ENCODE measurements at regions not wholly inside any gene's neighbourhood (a gene's known extent, or its start where the extent isn't known, plus 50 kb on each side); places are given as distances from the start of the nearest gene placed in this dataset.

GRCh38 chr2:137729305-137729704 lies 235.0 kb upstream of the HNMT start:
- DNase-seq = no peak

DNA sequence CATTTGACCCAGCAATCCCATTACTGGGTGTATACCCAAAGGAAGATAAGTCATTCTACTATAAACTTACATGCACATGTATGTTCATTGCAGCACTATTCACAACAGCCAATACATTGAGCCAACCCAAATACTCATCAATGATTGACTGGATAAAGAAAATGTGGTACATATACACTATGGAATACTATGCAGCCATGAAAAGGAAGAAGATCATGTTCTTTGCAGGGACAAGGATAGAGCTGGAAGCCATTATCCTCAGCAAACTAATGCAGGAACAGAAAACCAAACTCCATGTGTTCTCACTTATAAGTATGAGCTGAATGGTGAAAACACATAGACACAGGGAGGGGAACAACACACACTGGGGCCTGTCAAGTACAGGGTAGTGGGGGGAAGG lies 226.7 kb upstream of the HNMT start:
- DNase-seq = no peak

DNA sequence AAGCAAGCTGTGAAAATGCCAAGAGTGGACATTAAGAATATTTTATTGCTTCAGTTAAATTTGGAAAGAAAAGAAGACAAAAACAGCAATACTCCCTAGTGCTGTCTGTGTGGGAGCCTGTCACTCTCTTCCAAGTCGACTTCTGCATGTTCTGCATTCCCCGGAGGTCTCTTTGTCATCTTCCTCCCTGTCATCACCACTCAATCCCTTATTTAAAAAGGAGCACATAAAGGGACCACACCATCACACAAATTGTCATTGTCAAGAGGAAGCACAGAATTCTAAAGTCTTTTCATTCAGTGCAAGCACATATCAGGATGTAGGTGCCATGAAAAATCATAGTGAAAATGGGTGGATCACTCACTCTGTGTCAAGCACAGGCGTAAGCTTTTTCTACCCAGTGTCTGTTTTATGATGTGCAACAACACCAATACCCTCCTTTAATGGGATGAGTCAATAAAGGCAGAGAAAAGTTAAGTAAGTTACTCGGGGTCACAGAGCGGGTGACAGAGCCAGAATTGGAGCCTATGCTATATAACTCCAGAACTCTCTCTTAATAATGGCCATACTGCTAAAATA lies 222.4 kb upstream of the HNMT start:
- no peak for DNase-seq

GRCh38 chr2:137747509-137747908 lies 216.8 kb upstream of the HNMT start:
- DNase-seq = no peak

GRCh38 chr2:137748533-137748932 lies 215.7 kb upstream of the HNMT start:
- no peak for DNase-seq

GRCh38 chr2:137764646-137765045 lies 199.6 kb upstream of the HNMT start:
- no peak for DNase-seq

GRCh38 chr2:137769406-137769805 lies 194.9 kb upstream of the HNMT start:
- no peak for DNase-seq

- DNase-seq = no peak
These were observed 194.1 kb upstream of the HNMT start for GRCh38 chr2:137770166-137770565.

- DNase-seq = no peak
These were observed 193.2 kb upstream of the HNMT start for GRCh38 chr2:137771064-137771463.

DNA sequence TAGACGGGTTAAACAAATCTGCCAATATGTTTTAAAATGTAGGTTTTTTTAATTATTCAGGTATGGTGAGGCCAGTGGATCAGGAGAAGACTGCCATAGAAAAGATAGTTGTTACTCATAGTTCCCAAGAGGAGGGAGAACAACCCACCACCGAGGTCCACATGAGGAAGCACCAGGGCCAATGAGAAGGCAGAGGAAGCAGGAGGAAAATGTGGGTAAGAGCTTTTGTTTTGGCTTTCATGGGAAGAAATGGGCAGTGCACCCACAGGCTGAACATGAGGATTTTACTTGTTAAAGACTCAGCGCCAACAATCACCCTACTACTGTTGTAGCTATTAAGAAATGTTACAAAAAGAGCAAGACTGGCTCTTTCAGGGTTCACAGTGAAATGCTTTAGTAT lies 191.8 kb upstream of the HNMT start:
- no peak for DNase-seq

DNA sequence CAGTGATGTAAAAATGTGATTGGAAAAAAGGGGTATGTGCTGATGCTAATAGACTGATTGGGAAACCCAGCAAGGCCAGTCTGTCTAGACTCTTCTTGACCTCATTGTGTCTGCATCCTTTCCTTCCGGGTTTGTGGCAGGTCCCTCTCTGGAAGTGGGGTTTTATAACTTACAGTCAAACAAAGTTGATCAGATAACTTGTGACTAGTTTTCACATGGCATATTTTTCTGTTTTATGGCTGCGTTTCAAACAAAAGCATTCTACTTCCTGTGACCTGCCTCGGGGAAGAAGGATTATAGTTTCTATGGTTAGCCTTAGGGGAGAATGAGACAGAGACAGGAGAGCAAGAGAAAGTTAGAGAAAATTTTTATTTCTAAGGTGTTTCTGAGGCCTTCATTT lies 188.7 kb upstream of the HNMT start:
- DNase-seq = no peak

GRCh38 chr2:137776697-137777096 lies 187.6 kb upstream of the HNMT start:
- DNase-seq = no peak

GRCh38 chr2:137797641-137798040 lies 166.6 kb upstream of the HNMT start:
- DNase-seq = no peak

GRCh38 chr2:137799600-137799999 lies 164.7 kb upstream of the HNMT start:
- DNase-seq = no peak

- no peak for DNase-seq
These were observed 163.9 kb upstream of the HNMT start for GRCh38 chr2:137800386-137800785.

DNA sequence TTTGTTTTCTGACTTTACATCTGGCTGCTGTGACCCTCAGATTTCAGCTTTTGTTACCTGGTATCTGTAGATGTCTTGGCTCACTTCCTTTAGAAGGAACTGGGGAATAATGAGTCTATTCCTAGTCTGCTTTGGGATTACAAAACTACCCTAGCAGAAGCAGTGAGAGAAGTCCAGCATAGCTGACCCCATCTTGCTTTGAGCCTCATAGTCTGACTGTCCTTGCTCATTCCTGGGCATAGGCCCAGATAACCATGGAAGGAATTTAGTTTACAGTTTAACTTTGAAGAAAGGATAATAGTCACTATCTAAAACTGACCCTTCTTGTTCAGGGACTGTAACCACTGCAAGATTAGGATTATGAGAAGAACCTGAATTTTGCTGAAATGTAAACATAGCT lies 163.0 kb upstream of the HNMT start:
- no peak for DNase-seq

DNA sequence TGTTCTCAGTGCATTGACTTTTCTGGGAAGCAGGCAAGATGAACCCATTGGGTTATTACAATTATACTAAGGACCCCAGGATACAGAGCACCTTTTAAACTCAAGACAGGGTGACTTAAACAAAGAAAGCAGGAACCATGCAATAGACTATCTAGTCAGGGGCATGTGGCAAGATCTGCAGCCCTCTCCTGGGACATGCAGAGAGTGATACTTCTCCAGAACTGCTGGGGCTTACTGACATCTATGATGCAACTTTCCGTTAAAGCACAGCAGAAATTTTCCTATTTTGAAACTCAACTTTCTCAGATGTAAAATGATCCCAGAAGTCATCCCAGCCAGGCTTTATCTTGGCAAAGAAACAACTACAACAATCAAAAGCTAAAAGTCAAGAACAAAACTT lies 162.2 kb upstream of the HNMT start:
- no peak for DNase-seq

DNA sequence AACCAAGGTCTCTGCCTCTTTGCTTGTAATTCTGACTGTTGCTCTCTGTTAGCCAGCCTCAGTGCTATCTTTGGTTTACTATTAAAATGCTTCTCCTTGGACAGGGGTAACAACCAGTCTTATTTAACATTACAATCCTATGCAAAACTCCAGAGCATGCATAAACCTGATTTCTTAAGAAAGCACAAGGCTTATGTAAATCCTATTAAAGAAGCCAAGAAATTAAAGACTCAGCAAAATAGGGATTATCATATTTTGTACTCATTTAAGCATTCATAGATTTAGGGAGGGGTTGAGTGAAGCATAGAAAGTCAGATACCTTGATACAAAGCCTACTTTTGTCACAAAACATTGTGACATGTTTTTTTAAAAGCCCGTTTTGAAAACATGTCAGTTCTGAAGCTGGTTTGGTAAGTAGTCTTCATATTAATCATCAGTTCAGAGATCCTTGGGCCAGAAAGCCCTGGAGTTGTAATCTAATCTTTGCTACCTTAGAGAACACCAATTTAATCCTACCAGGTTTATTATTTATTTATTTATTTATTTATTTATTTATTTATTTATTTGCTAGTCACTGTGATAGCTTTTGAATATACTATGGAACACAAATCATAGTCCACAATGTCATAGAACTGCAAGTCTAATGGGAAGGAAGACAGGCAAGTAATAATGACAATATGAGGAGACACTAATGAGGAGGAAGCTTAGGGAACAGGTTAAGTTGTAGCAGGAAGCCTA lies 158.0 kb upstream of the HNMT start:
- DNase-seq = no peak

DNA sequence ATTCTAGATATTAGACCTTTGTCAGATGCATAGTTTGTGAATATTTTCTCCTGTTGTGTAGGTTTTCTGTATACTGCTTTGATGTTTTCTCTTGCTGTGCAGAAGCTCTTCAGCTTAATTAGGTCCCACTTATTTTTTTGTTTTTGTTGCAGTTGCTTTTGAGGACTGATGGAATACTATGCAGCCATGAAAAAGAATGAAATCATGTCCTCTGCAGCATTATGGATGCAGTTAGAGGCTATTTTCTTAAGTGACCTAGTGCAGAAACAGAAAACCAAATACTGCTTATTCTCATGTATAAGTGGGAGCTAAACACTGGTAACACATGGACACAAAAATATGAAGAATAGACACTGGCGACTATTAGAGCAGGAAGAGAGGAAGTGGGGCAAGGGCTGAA lies 155.0 kb upstream of the HNMT start:
- DNase-seq = no peak

DNA sequence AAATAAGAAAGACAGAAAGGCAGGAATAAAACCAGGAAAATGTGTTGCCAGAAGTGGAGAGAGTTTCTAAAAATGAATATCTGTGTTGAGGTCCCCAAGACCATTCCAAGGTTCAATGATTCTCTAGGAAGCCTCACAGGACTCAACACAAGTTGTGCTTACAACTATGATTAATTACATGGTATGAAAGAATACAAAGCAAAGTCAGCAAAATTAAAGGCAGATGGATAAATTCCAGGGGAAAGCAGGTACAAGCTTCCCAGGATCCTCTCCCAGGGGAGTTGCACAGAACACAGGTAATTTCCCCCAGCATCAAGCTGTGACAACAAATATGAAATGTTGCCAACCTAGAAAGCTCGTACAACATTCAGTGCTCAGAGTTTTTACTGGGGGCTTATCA lies 154.4 kb upstream of the HNMT start:
- DNase-seq = no peak

GRCh38 chr2:137812517-137812916 lies 151.8 kb upstream of the HNMT start:
- no peak for DNase-seq

DNA sequence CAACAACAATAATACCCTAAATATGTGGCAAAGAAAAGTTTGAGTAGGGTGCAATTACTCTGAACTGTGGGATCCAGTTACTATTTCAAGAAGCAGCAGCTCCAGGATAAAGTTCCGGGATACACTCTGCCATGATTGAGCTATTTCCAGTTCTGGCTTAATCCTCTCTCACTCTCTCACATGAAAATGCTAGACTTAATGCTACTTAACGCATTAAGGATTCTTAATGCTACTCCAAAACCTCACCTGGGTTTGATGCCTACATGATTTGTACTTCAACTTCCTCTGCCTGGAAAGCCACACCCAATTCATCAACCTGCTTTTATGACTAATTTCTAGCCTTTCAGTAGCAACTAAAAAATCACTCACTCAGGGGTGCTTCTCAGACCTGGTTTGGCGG lies 151.1 kb upstream of the HNMT start:
- DNase-seq = no peak

DNA sequence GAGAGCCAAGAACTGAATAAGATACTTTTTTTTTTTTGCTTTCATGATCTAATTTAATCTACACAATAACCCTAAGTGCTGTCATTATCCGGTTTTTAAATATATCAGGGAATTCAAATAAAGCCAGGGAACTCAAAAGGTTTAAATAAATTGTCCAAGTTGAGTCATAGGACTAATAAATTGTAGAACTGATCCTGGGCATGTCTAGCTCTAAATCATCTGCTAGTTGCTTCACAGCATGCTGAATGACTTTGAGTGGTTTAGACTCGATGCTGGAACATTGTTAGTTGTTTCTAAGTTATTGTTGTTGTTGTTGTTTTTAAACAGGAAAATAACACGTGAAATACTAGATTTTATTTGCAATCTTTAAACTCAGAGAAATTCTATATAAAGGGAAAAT lies 147.2 kb upstream of the HNMT start:
- DNase-seq = no peak

GRCh38 chr2:137823196-137823595 lies 141.1 kb upstream of the HNMT start:
- no peak for DNase-seq

DNA sequence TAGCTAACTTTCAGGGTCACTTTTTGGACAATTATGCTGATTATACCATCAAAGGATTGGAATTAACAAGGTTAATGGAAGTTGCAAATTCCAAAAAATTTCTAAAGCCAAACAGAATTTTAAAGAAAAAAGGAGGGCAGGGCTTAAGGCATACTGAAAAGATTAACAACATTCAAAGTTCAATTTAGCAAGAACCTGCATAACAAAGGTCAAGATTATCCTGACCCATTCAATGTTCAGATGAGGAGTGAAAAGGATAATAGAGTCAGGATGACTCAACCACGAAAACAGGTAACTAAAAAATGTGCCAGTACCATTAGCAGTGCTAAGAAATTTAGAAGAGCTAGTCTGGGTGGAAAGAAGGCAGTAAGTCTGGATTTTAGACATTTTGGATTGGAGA lies 139.8 kb upstream of the HNMT start:
- no peak for DNase-seq
